ENCODE measurements at regions not wholly inside any gene's neighbourhood (a gene's known extent, or its start where the extent isn't known, plus 50 kb on each side); places are given as distances from the start of the nearest gene placed in this dataset.

- ChIA-PET RAD21 (ENCODE audit: low non-redundant PET in 1 of 2, low total read pairs in 2 of 2, uncharacterized antibody in 2 of 2, unreplicated experiment in 2 of 2) (no interaction called here), CTCF (no interaction called here), POLR2A (no interaction called here)
- no peak for ATAC-seq
- Histone ChIP-seq H3K9ac (ENCODE audit: low read length) (no peak overlapping the region), H3K9me3 (ENCODE audit: control insufficient read depth in 1 of 2, insufficient read depth in 1 of 2, low read depth in 1 of 2, low read length in 2 of 2) (no peaks in the 10 kb centered on the region; a peak in 1 of 4 replicates), H3K79me2 (ENCODE audit: insufficient read depth, low read length) (no peaks in the 10 kb centered on the region), H4K20me1 (ENCODE audit: insufficient read depth) (no peaks in the 10 kb centered on the region), H3K27ac (ENCODE audit: low read depth, low read length) (no peak overlapping the region), H3K36me3 (ENCODE audit: control insufficient read depth in 1 of 2, insufficient read depth in 2 of 2, low read length in 2 of 2) (no peaks in the 10 kb centered on the region), H2AFZ (ENCODE audit: low read depth, low read length, poor library complexity, severe bottlenecking) (no peak overlapping the region), H3K9me2 (ENCODE audit: insufficient read depth) (no peaks in the 10 kb centered on the region), H3K4me2 (ENCODE audit: low read length) (no peak overlapping the region), H3K4me3 (replicated peaks in 1 of 2; ENCODE audit: low read depth in 1 of 2, low read length in 2 of 2) (no peak overlapping the region), H3K4me1 (ENCODE audit: control insufficient read depth in 1 of 2, insufficient read depth in 2 of 2, low read length in 2 of 2) (peaks cover 3 to 9% of the 10 kb centered on the region in 2 experiments; a peak in 2 of 4 replicates), H3K27me3 (ENCODE audit: insufficient read depth, low read length) (peaks cover 8% of the 10 kb centered on the region; the same call in 1 of the 2 replicates)
- TF ChIP-seq EGR1 (IDR thresholded peaks at IDR 0.05; ENCODE audit: low read depth) (no peak), TCF7L2 (IDR thresholded peaks at IDR 0.05; ENCODE audit: borderline replicate concordance, extremely low read depth, insufficient read depth, insufficient read length) (no peak), POLR2AphosphoS5 (IDR thresholded peaks at IDR 0.05; ENCODE audit: low read depth, low read length) (no peak), ELF1 (IDR thresholded peaks at IDR 0.05; ENCODE audit: borderline replicate concordance, low read depth) (no peak), EZH2 (IDR thresholded peaks at IDR 0.05) (no peak), FOSL1 (IDR thresholded peaks at IDR 0.05; ENCODE audit: low read depth) (no peak), ZBTB33 (IDR thresholded peaks at IDR 0.05; ENCODE audit: extremely low read depth, insufficient replicate concordance, low read length) (no peak), ZNF274 (IDR thresholded peaks at IDR 0.05; ENCODE audit: low read depth, low read length) (no peak), CTCF (IDR thresholded peaks at IDR 0.05 in 2 of 3, conservative IDR thresholded peaks at IDR 0.05 in 1 of 3; ENCODE audit: borderline replicate concordance in 1 of 3, insufficient read depth in 1 of 3, low read depth in 2 of 3, low read length in 2 of 3) (no peak), SP1 (IDR thresholded peaks at IDR 0.05; ENCODE audit: low read depth) (no peak)
- TF ChIP-seq, protein P1, sequence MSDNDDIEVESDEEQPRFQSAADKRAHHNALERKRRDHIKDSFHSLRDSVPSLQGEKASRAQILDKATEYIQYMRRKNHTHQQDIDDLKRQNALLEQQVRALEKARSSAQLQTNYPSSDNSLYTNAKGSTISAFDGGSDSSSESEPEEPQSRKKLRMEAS (IDR thresholded peaks at IDR 0.05) = no peak
- no TSS peak for BruUV-seq (replicated peaks)
- no peak for DNase-seq (ENCODE audit: low read depth, low spot score)
- intact Hi-C loops (cut with micrococcal nuclease) = no loop called here
These were observed 68.5 kb upstream of the SLCO4A1 start for GRCh38 chr20:62573817-62574216.
